Stimulated activated CD4-positive, alpha-beta T cell treated with anti-CD3 and anti-CD28 coated beads, Interleukin-2, amount 100 ng/mL, for 4 hours (primary cell): ENCODE measurements at regions not wholly inside any gene's neighbourhood (a gene's known extent, or its start where the extent isn't known, plus 50 kb on each side); places are given as distances from the start of the nearest gene placed in this dataset.
"Not testable (repeated sequence)": the region's sequence is repeated elsewhere in the genome, so short reads cannot be mapped to it uniquely, and the experiment has no call there.

Experiments
- DNase-seq: peaks from one replicate; pipeline ENCODE4 v3.0.0-alpha.2; 2020; ENCODE audit warnings: low read depth

DNA sequence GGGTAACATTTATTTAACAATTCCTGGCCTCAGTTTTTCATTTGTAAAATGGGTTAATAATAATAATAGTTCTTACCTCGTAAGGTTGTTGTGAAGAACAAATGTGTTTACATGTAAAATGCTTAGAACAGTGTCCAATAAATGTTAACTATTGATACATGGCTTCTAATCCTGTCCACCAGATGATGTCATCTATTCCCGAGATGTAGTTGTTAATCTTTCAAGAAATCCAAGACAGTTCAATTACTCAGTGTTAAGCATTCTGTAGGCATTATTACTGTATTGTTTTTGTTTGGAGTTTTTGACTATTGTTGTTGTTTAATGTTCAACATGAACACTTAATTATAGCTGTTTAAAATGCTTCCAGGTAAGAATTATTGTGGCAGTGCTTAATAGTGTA, 131.0 kb upstream of the FNDC3A start:
- DNase-seq = no peak

DNA sequence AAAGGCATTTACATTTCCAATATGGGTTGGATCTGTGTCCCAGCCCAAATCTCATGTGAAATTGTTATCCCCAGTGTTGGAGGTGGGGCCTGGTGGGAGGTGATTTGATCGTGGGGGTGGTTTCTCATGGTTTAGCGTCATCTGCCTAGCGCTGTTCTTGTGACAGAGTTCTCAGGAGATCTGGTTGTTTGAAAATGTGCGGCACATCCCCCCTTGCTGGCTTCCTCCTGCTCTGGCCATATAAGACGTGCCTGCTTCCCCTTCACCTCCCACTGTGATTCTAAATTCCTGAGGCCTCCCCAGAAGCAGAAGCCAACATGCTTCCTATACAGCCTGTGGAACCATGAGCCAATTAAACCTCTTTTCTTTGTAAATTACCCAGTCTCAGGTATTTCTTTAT, 126.2 kb upstream of the FNDC3A start:
- no peak for DNase-seq

DNA sequence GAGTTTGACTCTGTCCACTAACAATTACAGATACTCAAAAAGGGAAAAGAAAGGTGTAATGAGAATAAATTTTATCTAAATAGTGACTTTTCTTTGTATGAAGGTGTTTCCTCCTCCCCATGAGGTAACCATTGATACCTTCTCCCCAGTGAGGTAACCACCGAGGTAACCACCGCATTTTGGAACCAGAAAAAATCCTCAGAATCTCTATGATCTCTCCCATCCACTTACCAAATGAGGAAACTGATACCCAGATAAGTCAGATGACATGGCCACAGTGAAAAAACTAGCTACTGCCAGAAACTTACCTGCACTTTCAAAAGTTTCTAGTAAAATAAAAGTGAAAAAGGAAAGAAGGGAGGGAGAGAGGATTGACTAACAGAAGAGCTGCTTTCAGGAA, 124.0 kb upstream of the FNDC3A start:
- no peak for DNase-seq

DNA sequence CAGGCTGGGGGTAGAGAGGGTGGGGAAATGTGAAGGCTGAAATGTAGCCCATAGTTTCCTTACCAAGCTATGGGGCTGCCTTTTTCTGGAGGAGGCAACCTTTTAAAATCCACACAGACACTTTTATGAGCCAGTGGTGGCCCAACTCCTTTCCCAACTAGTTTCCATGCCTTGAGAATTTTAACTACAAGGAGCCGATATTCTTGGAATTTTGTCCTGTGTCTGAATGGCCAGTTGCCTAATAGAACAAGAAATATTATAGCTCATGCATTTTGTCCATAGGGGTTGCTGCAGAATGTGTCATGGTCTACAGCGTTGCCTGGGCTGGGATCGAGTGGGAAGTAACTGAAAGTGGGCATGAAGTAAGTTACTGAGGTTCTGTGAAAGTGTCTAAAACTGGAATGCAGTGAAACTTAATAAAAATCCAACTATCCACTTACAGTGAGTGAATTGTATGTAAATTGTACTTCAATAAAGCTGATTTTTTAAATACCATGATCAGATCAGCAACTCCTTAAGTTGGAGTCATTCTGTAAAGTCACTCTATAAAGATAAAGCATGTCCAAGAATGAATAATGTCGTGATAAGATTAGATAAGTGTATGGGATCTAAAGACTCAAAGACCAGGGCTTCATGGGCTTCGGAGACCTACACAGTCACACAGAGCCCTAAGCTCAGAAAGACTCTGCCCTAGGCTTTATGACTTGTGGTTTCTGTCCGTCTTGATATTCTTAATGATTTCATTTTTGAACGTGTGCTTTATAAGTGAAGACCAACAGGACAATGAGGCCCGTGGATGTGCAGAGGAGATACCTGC, 122.6 kb upstream of the FNDC3A start:
- no peak for DNase-seq

DNA sequence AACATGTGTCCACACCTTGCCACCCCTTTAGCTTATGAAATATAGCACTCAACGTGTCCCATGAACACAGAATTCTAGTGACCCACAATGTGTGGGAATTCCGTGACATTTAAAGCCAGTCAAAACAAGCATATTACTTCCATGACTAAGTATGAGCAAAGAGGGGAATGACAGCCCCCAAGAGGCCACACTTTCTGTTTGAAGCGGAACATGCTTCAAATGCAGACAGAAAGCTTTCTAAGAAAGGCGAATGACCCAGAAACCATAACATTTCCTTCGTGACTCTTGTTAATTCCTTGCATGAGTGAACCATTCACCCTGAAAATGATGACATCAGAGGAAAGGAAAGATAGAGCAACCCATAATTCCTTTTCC, 122.0 kb upstream of the FNDC3A start:
- no peak for DNase-seq

DNA sequence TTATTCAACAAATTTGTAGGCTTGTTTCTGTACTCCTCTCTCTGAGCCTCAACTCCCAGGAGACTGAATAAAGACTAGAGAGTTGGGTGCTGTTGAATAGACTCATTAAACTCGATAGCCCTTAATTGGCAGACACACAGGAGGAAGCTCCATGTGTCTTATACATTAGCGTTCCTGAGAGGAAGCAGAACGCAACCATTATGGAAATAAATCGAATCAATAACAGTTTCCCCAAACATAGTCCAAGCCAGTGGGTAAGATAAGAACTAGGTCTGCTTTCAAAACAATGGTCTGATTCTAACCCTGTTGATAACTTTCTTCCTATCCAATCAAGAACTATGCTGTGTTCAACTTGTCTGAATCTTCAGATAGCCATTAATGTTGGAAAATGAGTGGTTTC, 118.1 kb upstream of the FNDC3A start:
- DNase-seq = no peak

DNA sequence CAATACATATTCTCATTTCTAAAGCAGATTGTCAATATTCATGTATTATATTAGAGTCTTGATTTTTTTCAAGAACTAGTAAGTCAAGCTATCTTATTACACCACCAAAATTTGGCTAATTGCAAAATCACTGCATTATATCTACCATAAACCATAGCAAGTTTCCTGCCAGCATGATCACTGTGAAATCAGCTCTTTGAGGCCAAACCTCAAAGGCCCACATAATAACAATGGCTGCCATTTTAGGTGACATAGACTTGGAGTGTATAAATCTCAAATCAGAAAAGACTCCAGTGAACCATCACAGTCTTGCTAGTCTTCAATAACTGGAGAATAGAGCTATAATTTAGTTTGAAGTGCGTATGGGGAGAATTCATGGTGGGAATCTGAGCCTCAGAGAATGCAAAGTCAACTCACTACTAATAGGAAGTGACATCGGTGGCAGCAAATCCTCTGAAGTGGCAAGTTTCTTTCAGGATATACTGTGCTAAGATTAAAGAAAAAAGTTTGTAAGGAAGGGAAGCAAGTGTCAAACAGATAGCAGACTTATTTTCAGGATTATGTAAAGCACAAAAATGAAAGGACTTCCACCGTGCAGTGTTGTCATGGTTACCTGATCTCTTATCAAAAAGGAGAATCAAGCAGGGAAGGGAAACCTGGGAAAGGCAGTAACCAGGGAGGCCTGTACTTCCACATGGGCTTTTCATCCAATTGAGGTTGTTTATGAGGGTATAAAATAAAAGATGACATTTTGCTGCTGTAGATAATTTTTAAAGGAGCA, 117.4 kb upstream of the FNDC3A start:
- DNase-seq = no peak

DNA sequence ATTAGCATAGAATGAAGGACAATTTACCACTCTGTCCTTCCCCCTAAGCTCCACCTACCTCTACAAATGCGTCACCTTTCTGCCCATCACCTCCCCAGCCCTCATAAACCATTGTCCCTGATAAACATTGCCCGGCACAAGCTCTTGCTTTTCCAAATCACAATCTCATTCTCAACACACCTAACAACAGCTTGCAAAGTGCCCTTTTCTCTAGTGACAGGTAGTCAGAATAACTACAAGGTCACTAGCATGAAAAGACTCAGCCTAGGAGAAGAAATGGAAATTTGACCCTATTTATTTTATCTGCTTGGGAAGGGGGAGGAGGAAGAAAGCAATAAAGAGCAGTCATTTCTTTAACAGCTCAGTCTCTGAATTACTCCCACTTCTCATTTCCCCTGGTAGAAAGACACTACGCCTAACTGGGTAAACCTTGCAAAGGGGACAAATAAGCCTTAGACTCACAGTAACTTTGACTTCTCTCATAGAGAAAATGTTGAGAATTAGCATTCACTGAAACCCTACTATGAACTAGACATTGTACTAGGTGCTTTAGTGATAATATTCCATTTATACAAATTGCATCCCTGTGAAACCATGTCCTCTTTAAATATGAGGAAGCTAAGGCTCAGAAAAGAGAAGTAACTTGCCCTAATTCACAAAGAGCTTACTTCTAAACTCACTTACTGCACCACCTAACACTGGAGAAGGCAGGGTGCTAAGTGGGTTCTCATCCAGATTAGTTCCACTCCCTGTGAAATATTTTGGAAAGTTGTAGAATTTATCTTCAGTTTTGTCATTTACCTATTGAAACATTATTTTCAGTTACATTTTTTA, 116.2 kb upstream of the FNDC3A start:
- DNase-seq = no peak

DNA sequence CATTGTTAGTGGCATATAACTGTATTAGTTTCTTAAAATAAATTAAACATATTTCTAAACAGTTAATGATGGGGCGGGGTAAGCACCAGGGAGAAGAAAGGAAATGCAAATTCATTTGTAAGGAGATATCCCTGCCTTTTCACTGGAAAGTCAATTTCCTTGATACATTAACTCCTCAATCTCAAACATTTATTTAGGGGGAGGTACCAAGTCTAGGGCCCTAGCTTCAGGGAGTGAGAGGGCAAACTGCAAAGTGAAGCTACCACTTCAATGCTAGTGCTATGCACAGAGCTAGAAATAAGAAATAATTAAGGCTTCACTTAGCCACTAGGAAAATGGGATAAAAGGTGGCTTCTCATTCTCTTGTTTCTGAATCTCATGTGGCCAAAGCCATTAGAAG, 115.3 kb upstream of the FNDC3A start:
- DNase-seq = no peak

DNA sequence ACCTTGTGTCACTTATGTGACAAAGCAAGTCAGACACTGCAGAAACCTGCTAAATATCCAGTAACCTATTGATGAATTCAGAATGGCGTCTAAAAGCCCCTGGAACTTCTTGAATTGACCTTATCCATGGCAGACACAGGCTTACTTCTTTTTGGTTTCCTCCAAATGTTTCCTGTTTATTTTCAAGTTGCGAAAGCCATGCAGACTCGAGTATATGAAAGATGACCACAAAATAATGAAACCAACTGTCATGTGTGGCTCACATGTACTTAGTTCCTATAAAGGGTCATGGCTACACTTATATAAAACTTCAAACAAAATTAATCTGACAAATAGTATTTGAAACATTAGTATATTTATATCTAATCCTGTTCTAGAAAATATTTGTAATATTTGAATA, 113.1 kb upstream of the FNDC3A start:
- no peak for DNase-seq

DNA sequence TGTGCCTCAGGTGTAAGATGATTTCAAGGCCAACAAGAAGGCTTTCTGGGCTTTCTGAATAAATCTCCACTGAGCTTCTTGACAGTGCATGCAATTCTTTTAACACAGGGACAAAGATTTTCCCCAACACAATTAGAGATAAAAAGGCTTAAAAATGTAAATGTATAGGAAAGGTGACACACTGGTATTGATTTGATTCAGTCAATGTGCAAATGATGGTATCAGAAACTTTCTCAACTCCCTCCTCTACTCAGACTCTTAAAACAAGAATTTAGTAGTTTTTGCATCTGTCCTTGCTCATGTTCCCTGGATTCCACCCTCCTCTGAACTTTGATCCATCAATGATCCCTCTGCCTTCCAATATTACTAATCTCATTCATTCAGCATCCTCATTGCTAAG, 111.6 kb upstream of the FNDC3A start:
- DNase-seq = no peak

DNA sequence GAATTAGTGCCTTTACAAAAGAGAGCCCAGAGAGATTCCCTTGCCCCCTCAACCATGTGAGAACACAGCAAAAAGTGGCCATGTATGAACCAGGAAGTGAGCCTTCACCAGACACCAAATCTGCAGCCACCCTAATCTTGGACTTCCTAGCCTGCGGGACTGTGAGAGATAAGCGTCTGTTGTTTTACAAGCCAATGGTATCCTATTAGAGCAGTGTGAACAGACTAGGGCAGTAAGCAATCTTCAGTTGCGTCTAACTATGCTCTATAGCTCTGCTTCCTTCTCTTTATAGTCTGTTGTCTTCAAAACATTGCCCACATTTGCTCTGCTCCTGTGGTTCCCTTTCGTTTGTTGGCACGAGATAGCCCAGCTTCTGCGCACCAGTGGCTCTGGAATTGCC, 109.5 kb upstream of the FNDC3A start:
- DNase-seq = no peak

DNA sequence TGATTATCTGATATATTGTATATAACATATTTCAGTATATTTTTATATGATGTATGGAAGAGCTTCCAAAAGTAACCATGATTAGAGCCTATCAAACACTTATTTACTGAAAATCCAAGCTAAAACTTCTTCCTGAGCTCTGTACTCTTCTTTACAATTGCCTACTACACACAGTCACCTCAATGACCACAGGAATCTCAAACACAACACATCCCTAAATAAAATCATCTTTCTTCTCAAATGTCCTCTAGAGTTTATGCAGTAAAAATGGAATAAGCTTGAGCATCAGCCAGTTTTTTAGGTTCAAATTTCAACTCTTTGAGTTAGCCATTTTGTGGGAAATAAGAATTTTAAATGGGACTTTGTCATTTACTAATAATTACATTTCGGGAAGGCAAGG, 102.6 kb upstream of the FNDC3A start:
- no peak for DNase-seq

DNA sequence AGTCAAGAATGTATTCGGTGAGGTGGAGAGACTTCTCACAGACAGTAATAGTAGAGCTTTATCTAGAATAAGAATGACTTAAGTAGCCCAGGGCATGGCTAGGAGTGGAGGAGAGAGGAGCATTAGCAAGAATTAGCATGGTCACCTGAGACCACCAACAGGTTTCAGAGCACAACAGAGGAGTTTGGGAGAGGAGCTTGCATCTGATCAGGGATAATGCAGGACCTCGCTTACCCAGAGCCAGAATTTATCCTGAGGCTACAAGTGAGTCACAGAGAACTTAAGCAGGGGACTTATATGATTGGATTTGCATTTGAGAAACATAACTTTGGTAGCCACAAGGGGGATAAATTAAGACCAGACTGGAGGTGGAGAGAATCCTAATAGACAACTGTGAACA, 102.1 kb upstream of the FNDC3A start:
- no peak for DNase-seq

DNA sequence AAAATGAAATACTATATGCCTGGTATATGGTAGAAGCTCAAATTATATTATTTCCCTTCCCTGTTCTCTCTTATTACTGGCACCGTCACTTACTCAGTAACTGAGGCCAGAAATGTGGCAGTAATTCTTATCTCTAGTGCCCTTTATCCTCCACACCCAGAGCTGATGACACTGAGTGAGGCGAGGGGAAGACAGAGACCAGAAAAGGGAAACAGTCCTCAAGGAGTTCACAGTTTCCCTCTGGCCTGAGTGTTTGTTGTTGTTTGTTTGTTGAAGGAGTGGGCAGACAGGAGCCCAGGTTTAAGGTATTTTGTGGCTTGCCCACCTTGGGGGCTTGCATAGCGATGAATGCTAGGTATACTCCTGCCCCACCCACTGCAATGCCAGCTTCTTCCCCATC, 101.5 kb upstream of the FNDC3A start:
- no peak for DNase-seq

DNA sequence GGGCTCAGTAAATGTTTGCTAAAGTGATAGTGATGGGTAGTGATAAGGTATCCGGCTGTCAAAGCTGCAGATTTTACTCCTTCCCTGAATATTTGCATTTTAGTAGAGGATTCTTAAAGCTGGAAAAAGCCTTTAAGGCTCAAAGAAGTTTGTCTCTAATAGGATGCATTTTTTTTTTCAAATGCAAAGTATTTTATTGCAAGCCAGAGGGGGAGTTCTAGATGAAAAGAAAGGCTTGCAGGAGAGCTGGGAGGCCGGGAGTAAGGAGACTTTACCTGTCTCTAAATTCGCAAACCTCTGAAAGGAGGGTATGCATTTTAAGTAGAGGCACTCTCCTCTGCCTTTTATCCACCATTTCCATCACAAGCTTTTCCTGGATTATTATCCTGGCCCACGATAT, 100.7 kb upstream of the FNDC3A start:
- no peak for DNase-seq

DNA sequence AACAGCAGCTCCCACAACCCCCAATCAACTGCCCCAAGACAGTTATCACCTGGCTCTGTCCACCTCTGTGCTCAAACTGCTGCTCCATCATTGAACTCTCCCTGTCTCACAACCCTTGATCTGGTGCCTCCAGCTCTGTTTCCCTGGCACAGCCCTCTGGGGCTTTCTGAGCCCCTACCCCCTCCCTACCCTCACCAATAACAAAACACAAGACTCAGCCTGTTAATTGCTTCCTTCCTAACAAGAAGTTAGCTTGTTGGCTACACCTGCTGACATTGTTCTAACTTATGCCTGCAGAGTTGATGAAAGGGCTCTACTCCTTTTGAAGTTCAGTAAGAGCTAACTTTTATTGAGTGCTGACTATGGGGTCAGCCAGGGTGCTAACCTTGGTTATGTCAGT, 99.4 kb upstream of the FNDC3A start:
- no peak for DNase-seq

DNA sequence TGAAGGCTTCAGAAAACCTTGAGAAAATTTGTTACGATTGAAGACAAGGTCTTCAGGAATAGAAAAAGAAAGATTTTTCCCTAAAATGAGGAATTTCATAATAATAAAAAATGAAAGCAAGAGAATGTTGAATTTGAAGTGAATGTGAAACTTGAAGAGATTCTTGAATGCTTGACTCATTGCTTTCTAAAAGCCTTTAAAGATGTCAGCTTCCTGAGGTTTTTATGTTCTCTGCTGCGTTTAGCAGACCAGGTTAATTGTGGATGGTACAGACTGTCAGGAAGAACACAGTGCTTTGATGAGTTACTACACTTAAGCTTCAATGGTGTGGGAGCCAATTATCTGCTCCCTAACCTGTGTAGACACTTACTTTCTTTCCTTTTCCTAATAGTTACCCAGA, 96.3 kb upstream of the FNDC3A start:
- no peak for DNase-seq

DNA sequence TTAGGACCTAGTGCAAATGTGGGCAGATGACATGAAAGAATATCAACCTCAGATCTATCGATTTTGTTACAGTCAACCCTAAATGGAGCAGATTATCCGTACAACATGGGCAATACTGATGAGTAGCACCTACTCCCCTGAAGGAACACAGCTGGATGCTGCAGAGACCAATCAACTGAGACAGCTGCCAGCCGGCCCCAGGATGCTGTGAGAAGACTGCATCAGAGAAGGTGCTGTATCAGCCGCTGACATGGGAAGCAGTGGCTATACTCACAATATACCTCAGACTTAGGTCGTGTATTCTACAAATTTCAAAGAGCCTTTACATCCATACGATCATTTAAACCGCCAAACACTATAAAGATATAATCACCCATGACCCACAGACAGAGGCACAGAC, 95.9 kb upstream of the FNDC3A start:
- no peak for DNase-seq

DNA sequence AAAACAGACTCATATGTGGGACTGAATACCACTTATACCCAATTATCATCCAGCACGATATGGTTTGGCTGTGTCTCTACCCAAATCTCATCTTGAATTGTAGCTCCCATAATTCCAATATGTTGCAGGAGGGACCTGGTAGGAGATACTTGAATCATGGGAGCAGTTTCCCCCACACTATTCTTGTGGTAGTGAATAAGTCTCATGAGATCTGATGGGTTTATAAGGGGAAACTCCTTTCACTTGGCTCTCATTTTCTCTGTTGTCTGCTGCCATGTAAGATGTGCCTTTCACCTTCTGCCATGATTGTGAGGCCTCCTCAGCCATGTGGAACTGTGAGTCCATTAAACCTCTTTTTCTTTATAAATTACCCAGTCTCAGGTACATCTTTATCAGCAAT, 91.9 kb upstream of the FNDC3A start:
- DNase-seq = not testable (repeated sequence)

DNA sequence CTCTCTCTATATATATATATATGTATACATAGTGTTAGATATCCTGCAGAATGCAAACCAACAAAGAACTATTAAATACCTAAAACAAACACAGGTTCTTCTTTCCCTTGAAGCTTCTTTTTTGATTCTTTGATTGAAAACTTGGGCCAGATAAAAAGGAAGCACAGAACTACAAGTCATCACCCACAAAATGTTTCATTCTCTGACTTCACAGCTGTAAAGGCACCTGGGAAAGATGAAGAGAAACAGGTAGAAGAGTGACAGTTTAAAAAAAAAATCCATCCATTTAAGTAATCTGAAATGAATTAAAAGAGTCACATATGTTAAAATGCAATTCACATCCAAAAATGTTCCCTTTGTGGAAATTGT, 90.7 kb upstream of the FNDC3A start:
- DNase-seq = no peak

DNA sequence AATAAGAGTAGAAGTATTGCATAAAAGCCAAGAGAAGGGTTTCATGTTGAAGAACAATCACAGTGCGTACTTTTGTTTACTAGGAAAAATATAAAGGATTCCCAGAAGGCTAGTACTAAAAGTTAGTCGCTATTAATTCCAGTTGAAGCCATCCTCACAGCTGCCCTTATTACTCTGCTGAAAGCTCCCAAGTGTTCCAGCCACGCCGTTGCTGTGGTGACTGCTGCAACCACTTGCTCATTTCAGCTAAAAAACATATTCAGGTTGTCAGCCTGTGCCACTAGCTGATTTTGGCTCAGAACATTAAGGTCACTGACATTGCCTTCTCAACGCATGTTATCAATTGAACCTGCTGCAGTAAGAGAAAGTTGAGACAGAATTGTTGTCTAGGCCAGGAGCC, 87.1 kb upstream of the FNDC3A start:
- no peak for DNase-seq

DNA sequence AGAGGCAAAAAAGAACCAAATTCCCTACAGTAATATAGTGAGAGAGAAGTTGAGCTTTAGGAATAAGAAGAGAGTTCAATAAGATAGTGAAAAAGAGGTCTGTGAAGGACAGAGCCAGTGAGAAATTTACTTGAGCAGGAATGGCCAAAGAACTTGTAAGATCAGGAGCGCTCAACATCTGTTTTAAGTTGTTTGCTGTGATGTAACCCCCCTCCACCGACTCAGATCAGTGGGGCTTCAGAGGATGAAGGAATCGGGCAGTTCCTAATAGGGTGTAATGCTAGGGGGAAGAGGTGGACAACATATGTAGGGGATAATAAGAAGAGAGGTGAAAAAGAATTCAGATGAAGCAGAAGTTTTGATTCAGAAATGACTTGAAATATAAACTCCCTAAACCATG, 85.3 kb upstream of the FNDC3A start:
- DNase-seq = no peak
